WI38 (cell line): ENCODE measurements at regions not wholly inside any gene's neighbourhood (a gene's known extent, or its start where the extent isn't known, plus 50 kb on each side); places are given as distances from the start of the nearest gene placed in this dataset.

Source experiments
- H3K4me3 ChIP-seq: 2 replicates; pipeline ENCODE4 v1.5.1; 2011; ENCODE audit warnings: low read depth, mild to moderate bottlenecking, control low read depth, low read length
- CTCF ChIP-seq: IDR thresholded peaks from 2 replicates; pipeline ENCODE4 v1.5.1; 2012; ENCODE audit warnings: low read depth, mild to moderate bottlenecking, control low read depth, low read length

- no peak for TF ChIP-seq CTCF
These were observed 256.9 kb downstream of the RND3 start for GRCh38 chr2:150230616-150231015.

GRCh38 chr2:150230004-150230403 lies 257.5 kb downstream of the RND3 start:
- TF ChIP-seq CTCF: no peak
- no peak overlapping the region for H3K4me3 ChIP-seq

More at GRCh38 chr2:150230616-150231015, 256.9 kb downstream of the RND3 start:
- no peak overlapping the region for H3K4me3 ChIP-seq

- H3K4me3 ChIP-seq: no peak overlapping the region
- no peak for TF ChIP-seq CTCF
These were observed 258.5 kb downstream of the RND3 start for GRCh38 chr2:150228936-150229335.

GRCh38 chr2:150225030-150225429 lies 262.4 kb downstream of the RND3 start:
- H3K4me3 ChIP-seq: no peak overlapping the region
- no peak for TF ChIP-seq CTCF

GRCh38 chr2:150224321-150224720 lies 263.1 kb downstream of the RND3 start:
- H3K4me3 ChIP-seq: no peak overlapping the region
- TF ChIP-seq CTCF: no peak

- TF ChIP-seq CTCF: no peak
- H3K4me3 ChIP-seq: no peak overlapping the region
These were observed 264.5 kb downstream of the RND3 start for GRCh38 chr2:150222942-150223341.

GRCh38 chr2:150222379-150222778 lies 265.1 kb downstream of the RND3 start:
- H3K4me3 ChIP-seq: no peak overlapping the region
- no peak for TF ChIP-seq CTCF
